ENCODE measurements at regions not wholly inside any gene's neighbourhood (a gene's known extent, or its start where the extent isn't known, plus 50 kb on each side); places are given as distances from the start of the nearest gene placed in this dataset.

DNA sequence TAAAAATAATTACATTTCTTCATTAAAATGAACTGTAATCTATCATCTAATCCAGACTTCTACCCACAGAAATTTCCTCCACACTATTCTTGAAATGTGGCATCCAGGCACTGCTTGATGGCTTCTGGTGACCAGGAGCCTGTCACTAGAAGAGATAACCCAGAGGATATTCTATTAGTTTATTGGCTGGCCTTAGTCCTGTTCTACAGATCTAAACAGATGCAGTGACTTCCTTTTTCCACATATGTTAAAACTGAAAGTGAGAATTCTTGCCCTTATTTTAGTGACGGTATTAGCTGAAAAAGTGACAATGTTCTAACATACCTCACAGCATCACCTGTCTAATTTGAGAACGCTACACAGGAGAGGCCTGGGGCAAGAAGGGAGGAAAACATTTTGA is 775.4 kb downstream of the TSN start:
- TF ChIP-seq, protein P1, sequence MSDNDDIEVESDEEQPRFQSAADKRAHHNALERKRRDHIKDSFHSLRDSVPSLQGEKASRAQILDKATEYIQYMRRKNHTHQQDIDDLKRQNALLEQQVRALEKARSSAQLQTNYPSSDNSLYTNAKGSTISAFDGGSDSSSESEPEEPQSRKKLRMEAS (IDR thresholded peaks at IDR 0.05; ENCODE audit: low read depth, low read length), result no peak
- TF ChIP-seq, protein P2, sequence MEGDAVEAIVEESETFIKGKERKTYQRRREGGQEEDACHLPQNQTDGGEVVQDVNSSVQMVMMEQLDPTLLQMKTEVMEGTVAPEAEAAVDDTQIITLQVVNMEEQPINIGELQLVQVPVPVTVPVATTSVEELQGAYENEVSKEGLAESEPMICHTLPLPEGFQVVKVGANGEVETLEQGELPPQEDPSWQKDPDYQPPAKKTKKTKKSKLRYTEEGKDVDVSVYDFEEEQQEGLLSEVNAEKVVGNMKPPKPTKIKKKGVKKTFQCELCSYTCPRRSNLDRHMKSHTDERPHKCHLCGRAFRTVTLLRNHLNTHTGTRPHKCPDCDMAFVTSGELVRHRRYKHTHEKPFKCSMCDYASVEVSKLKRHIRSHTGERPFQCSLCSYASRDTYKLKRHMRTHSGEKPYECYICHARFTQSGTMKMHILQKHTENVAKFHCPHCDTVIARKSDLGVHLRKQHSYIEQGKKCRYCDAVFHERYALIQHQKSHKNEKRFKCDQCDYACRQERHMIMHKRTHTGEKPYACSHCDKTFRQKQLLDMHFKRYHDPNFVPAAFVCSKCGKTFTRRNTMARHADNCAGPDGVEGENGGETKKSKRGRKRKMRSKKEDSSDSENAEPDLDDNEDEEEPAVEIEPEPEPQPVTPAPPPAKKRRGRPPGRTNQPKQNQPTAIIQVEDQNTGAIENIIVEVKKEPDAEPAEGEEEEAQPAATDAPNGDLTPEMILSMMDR (IDR thresholded peaks at IDR 0.05; ENCODE audit: low read depth, low read length), result no peak
- no peak for TF ChIP-seq POLR2A (IDR thresholded peaks at IDR 0.05; ENCODE audit: extremely low read depth, insufficient read length)
- TF ChIP-seq MYC (IDR thresholded peaks at IDR 0.05; ENCODE audit: low read depth, low read length), result no peak
- no peak overlapping the region for H3K4me3 ChIP-seq (ENCODE audit: low read depth, low read length)
- DNase-seq (ENCODE audit: low read depth), result no peak

DNA sequence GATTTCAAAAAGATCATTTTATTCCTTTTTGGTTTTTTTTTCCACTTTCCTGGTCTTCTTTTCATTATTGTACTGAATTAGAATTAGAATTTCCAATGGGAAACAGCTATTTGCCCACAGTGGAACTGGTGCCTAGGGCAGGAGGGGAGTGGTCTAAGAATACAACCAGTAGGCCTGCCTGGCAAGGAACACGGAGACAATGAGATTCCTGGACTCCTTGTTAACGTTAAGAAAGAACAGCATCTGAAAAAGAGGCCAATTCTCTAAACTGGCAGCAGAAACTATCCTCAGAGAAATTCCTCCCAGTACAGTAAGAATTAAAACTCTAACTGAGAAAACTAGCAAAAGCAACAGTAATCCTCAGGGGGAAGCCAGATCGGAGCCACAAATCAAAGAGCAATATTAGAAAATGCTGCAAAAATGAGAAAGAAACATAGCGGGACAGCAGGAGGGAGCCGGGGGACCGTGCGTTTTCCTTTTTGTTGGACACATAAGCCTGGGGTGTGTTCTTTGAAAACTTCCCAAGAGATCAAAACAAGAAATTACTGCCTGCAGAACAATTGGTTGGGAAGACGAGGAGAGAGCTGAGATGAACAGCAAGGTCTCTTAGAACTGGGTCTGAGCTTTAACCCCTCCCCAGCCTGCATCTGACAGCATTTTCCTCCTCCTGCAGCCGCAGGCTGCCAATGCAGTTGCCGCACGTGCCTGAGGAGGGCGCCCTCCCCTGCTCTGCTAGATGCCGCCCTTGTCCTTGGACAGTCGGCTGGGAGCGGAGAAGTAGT is 776.0 kb downstream of the TSN start:
- H3K4me3 ChIP-seq (ENCODE audit: low read depth, low read length), result no peak overlapping the region
- TF ChIP-seq, protein P2 (IDR thresholded peaks at IDR 0.05; ENCODE audit: low read depth, low read length), result peak; percentile 36
- TF ChIP-seq POLR2A (IDR thresholded peaks at IDR 0.05; ENCODE audit: extremely low read depth, insufficient read length), result no peak
- peak; percentile 12 for DNase-seq (ENCODE audit: low read depth)

DNA sequence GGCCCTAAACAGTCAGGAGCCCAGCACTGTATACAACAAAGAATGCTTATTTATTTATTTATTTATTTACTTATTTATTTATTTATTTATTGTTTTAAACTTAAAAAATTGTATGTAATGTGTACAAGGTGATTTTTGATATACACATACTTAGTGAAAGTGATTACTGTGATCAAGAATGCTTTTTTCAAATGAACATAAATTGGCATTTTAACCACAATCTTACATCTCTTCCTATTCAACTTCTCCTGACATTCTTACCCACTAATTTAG is 776.6 kb downstream of the TSN start:
- no peak for DNase-seq (ENCODE audit: low read depth)
- TF ChIP-seq, protein P2 (IDR thresholded peaks at IDR 0.05; ENCODE audit: low read depth, low read length), result no peak
- TF ChIP-seq, protein P1 (IDR thresholded peaks at IDR 0.05; ENCODE audit: low read depth, low read length), result no peak
- TF ChIP-seq POLR2A (IDR thresholded peaks at IDR 0.05; ENCODE audit: extremely low read depth, insufficient read length), result no peak
- no peak for TF ChIP-seq MYC (IDR thresholded peaks at IDR 0.05; ENCODE audit: low read depth, low read length)
- no peak overlapping the region for H3K4me3 ChIP-seq (ENCODE audit: low read depth, low read length)

DNA sequence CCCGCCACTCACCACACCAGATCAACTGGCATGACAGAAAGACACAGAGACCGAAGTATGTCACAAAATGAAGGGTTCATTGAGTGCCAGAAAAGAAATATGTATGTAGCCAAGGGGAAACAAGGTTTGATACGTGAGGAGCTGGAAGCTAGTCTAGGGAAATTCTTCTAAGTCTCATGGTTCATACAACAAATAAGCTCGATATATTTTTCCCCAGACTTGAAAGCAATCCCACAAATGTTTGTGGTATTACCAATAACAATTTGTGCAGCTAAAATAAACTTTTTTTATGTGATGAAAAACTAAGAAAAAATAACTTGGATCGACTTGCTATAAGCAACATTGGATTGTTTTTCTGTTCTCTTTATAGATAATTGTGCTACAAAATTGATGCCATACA is 777.0 kb downstream of the TSN start:
- no peak overlapping the region for H3K4me3 ChIP-seq (ENCODE audit: low read depth, low read length)
- TF ChIP-seq MYC (IDR thresholded peaks at IDR 0.05; ENCODE audit: low read depth, low read length), result no peak
- TF ChIP-seq, protein P1 (IDR thresholded peaks at IDR 0.05; ENCODE audit: low read depth, low read length), result no peak
- TF ChIP-seq, protein P2 (IDR thresholded peaks at IDR 0.05; ENCODE audit: low read depth, low read length), result no peak
- TF ChIP-seq POLR2A (IDR thresholded peaks at IDR 0.05; ENCODE audit: extremely low read depth, insufficient read length), result no peak
- DNase-seq (ENCODE audit: low read depth), result no peak

DNA sequence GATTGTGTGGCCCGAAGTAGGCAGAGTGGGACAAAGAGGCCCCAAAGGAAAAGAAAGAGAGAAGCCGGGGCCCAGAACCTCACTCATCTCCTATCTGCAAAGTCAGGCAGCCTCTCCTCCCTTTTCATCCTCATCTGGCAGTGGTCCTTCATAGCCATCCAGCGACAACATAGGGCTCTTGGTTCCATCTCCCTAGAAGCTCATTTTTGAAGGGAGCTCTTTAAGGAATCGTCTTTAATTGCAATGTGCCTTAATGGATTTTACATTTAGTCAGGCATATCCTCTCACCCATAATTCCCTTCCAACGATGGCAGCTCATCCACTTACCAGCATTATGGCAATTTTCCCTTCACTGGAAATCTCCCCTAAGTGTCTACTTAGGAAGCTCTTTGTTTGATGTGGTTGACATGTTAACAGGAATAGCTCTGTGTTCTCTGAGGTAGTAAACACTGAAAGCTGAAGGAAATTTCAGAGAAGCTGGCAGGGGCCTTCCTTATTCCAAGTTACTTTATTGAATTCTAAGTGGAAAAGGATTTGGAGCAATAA is 780.6 kb downstream of the TSN start:
- H3K4me3 ChIP-seq (ENCODE audit: low read depth, low read length), result no peak overlapping the region
- TF ChIP-seq, protein P1 (IDR thresholded peaks at IDR 0.05; ENCODE audit: low read depth, low read length), result no peak
- TF ChIP-seq POLR2A (IDR thresholded peaks at IDR 0.05; ENCODE audit: extremely low read depth, insufficient read length), result no peak
- no peak for TF ChIP-seq MYC (IDR thresholded peaks at IDR 0.05; ENCODE audit: low read depth, low read length)
- TF ChIP-seq, protein P2 (IDR thresholded peaks at IDR 0.05; ENCODE audit: low read depth, low read length), result no peak
- DNase-seq (ENCODE audit: low read depth), result no peak
